WTC11 (cell line): ENCODE measurements at regions not wholly inside any gene's neighbourhood (a gene's known extent, or its start where the extent isn't known, plus 50 kb on each side); places are given as distances from the start of the nearest gene placed in this dataset.

Experiments used
- ATAC-seq: fragments of 200-7000 bp; cut with Tn5 transposase; 2 replicates; pipeline ENCODE4 v1.10.0; 2021; ENCODE audit warnings: mild to moderate bottlenecking, moderate library complexity
- CTCF ChIA-PET: fragments of 300-600 bp; sonication (Branson Sonifier 250); formaldehyde crosslinking; loops from one replicate; lab custom pipeline; 2021; ENCODE audit warnings: antibody characterized with exemption; lab: Charles Lee
- POLR2A ChIA-PET: fragments of 350-600 bp; sonication (Branson Sonifier 250); formaldehyde crosslinking; loops from one replicate; lab custom pipeline; 2021; ENCODE audit warnings: antibody characterized with exemption; lab: Charles Lee
- DNase-seq: peaks from one replicate; pipeline ENCODE4 v3.0.0; 2021; ENCODE audit warnings: low spot score
- H3K27ac Mint-ChIP-seq: 2 replicates; pipeline ENCODE4 v1.8.0; 2021; ENCODE audit warnings: mixed read lengths
- H3K27me3 Mint-ChIP-seq: 2 replicates; pipeline ENCODE4 v1.8.0; 2021; ENCODE audit warnings: low read depth, mild to moderate bottlenecking, moderate library complexity, mixed read lengths
- H3K36me3 Mint-ChIP-seq: 2 replicates; pipeline ENCODE4 v1.8.0; 2021; ENCODE audit warnings: mixed read lengths
- H3K4me1 Mint-ChIP-seq: 2 replicates; pipeline ENCODE4 v1.8.0; 2022; ENCODE audit warnings: mixed read lengths
- H3K4me3 Mint-ChIP-seq: 2 replicates; pipeline ENCODE4 v1.8.0; 2021; ENCODE audit warnings: mild to moderate bottlenecking, moderate library complexity, mixed read lengths
- H3K9me3 Mint-ChIP-seq: 2 replicates; pipeline ENCODE4 v1.8.0; 2021; ENCODE audit warnings: mixed read lengths
- CREB1 ChIP-seq: sonication (generic); formaldehyde crosslinking; IDR thresholded peaks from 2 replicates; pipeline ENCODE4 v1.8.0; 2023; ENCODE audit warnings: mild to moderate bottlenecking, missing genetic modification reagents
- E2F5 ChIP-seq: sonication (generic); formaldehyde crosslinking; IDR thresholded peaks from 2 replicates; pipeline ENCODE4 v1.8.1; 2022; ENCODE audit warnings: mild to moderate bottlenecking, moderate library complexity, missing genetic modification reagents
- ETV6 ChIP-seq: sonication (generic); formaldehyde crosslinking; IDR thresholded peaks from 2 replicates; pipeline ENCODE4 v1.8.1; 2022; ENCODE audit warnings: mild to moderate bottlenecking, missing genetic modification reagents
- FOXK1 ChIP-seq: sonication (generic); formaldehyde crosslinking; IDR thresholded peaks from 2 replicates; pipeline ENCODE4 v1.8.0; 2022; ENCODE audit warnings: mild to moderate bottlenecking, moderate library complexity, missing genetic modification reagents
- GABPB1 ChIP-seq: sonication (generic); formaldehyde crosslinking; IDR thresholded peaks from 2 replicates; pipeline ENCODE4 v1.8.1; 2023; ENCODE audit warnings: mild to moderate bottlenecking, missing genetic modification reagents
- IRF2 ChIP-seq: sonication (generic); formaldehyde crosslinking; IDR thresholded peaks from 2 replicates; pipeline ENCODE4 v1.8.0; 2022; ENCODE audit warnings: low read depth, missing genetic modification reagents, borderline replicate concordance
- JUN ChIP-seq: sonication (generic); formaldehyde crosslinking; IDR thresholded peaks from 2 replicates; pipeline ENCODE4 v1.8.0; 2023; ENCODE audit warnings: mild to moderate bottlenecking, missing genetic modification reagents
- MAX ChIP-seq: sonication (generic); formaldehyde crosslinking; IDR thresholded peaks from 2 replicates; pipeline ENCODE4 v1.8.0; 2022; ENCODE audit warnings: mild to moderate bottlenecking, missing genetic modification reagents
- MXD4 ChIP-seq: fragments of 250-450 bp; sonication (Bioruptor Pico); IDR thresholded peaks from 2 replicates; pipeline ENCODE4 v1.8.0; 2021; ENCODE audit warnings: mild to moderate bottlenecking, moderate library complexity, borderline replicate concordance
- MYBL2 ChIP-seq: sonication (generic); formaldehyde crosslinking; IDR thresholded peaks from 2 replicates; pipeline ENCODE4 v1.8.1; 2023; ENCODE audit warnings: mild to moderate bottlenecking, moderate library complexity, missing genetic modification reagents
- NFE2L1 ChIP-seq: sonication (generic); formaldehyde crosslinking; IDR thresholded peaks from 2 replicates; pipeline ENCODE4 v1.8.1; 2023; ENCODE audit warnings: missing genetic modification reagents
- NR1H2 ChIP-seq: sonication (generic); formaldehyde crosslinking; IDR thresholded peaks from 2 replicates; pipeline ENCODE4 v1.9.0; 2021; ENCODE audit warnings: mild to moderate bottlenecking, moderate library complexity, missing genetic modification reagents
- NR3C1 ChIP-seq: sonication (generic); formaldehyde crosslinking; conservative IDR thresholded peaks from 2 replicates; pipeline ENCODE4 v1.8.1; 2023; ENCODE audit warnings: low read depth, mild to moderate bottlenecking, missing genetic modification reagents
- OVOL2 ChIP-seq: fragments of 250-450 bp; sonication (Bioruptor Pico); IDR thresholded peaks from 2 replicates; pipeline ENCODE4 v1.9.0; 2021; ENCODE audit warnings: mild to moderate bottlenecking, borderline replicate concordance
- PRDM15 ChIP-seq: sonication (generic); formaldehyde crosslinking; IDR thresholded peaks from 2 replicates; pipeline ENCODE4 v1.8.0; 2022; ENCODE audit warnings: missing genetic modification reagents
- PRRX2 ChIP-seq: fragments of 250-450 bp; sonication (Bioruptor Pico); IDR thresholded peaks from 2 replicates; pipeline ENCODE4 v1.8.0; 2021; ENCODE audit warnings: mild to moderate bottlenecking
- TEAD1 ChIP-seq: sonication (generic); formaldehyde crosslinking; IDR thresholded peaks from 2 replicates; pipeline ENCODE4 v1.8.0; 2022; ENCODE audit warnings: mild to moderate bottlenecking, missing genetic modification reagents
- ZMAT4 ChIP-seq: fragments of 250-450 bp; sonication (Bioruptor Pico); IDR thresholded peaks from 2 replicates; pipeline ENCODE4 v1.9.0; 2021; ENCODE audit warnings: mild to moderate bottlenecking
- ZNF219 ChIP-seq: sonication (generic); formaldehyde crosslinking; IDR thresholded peaks from 2 replicates; pipeline ENCODE4 v1.8.0; 2023; ENCODE audit warnings: missing genetic modification reagents, mild to moderate bottlenecking, borderline replicate concordance
- ZNF263 ChIP-seq: sonication (generic); formaldehyde crosslinking; IDR thresholded peaks from 2 replicates; pipeline ENCODE4 v1.8.1; 2022; ENCODE audit warnings: low read depth, mild to moderate bottlenecking, moderate library complexity, missing genetic modification reagents
- ZNF317 ChIP-seq: sonication (generic); formaldehyde crosslinking; IDR thresholded peaks from 2 replicates; pipeline ENCODE4 v1.8.1; 2023; ENCODE audit warnings: low read depth, mild to moderate bottlenecking, moderate library complexity, missing genetic modification reagents, borderline replicate concordance
- ZNF396 ChIP-seq: fragments of 250-450 bp; sonication (Bioruptor Pico); IDR thresholded peaks from 2 replicates; pipeline ENCODE4 v1.8.0; 2021; ENCODE audit warnings: mild to moderate bottlenecking, moderate library complexity, borderline replicate concordance
- ZNF416 ChIP-seq: fragments of 250-450 bp; sonication (Bioruptor Pico); IDR thresholded peaks from 2 replicates; pipeline ENCODE4 v1.9.0; 2021; ENCODE audit warnings: mild to moderate bottlenecking, inconsistent platforms
- TF ChIP-seq, protein P1 (sequence below): sonication (generic); formaldehyde crosslinking; IDR thresholded peaks from 2 replicates; pipeline ENCODE4 v1.8.1; 2022; ENCODE audit warnings: mild to moderate bottlenecking, missing genetic modification reagents, moderate library complexity, borderline replicate concordance
- TF ChIP-seq, protein P2 (sequence below): sonication (generic); formaldehyde crosslinking; conservative IDR thresholded peaks from 2 replicates; pipeline ENCODE4 v1.8.1; 2022; ENCODE audit warnings: mild to moderate bottlenecking, missing genetic modification reagents

DNA sequence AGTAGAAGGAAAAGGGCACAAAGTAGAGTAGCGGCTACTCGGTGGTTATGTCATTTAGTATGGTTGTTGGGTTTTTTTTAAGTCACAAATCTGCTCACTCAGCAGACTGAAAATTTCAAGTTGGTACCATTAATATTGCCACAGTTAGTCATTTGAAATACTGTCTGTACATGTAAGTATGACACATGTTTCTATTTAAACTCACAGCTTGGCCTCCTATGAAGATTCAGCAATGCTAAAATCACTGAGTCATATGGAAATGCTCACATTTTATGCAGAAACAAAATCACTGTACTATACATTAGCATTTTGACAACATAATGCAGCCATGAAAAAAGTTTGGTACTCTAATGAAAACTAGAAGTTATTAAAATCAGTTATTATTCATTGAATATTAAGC lies 571.9 kb downstream of the TAFA4 start (continued):
- TF ChIP-seq CREB1 (CRISPR knock-in tag) (no peak), ZNF317 (CRISPR knock-in tag) (no peak), ETV6 (CRISPR knock-in tag) (no peak), MYBL2 (CRISPR knock-in tag) (no peak), MXD4 (CRISPR knock-in tag) (no peak)
- TF ChIP-seq, all 79 proteins: peak for 0

DNA sequence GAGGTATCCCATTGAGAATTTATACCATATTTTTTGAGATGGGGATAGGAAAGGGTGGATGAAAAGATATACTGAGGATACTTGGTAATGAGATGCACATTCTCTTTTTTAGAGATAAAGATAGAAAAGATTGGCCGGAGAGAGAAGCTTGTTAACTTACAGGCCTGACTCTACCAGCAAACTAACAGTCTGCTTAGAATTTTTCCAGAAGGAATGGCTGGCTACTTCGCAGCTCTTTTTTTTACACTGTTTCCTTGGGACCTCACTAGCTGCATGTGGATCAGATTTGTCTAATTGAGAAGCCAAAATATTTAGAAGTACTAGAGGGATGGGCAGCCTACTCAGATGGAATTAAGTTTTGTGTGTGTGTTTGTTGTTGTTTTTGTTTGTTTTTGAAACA lies 586.6 kb downstream of the TAFA4 start:
- ATAC-seq (no peak), DNase-seq (no peak)
- ChIA-PET POLR2A (interaction anchor here (0.5 kb wide), 1 partner anchor 17 kb away, joined by 3 read pairs; no protein-coding TSS in a partner anchor), CTCF (no interaction called here)
- Mint-ChIP-seq H3K9me3 (no peaks in the 10 kb centered on the region), H3K27ac (no peak overlapping the region), H3K27me3 (no peaks in the 10 kb centered on the region), H3K4me3 (no peak overlapping the region), H3K4me1 (peaks cover 8% of the 10 kb centered on the region), H3K36me3 (no peaks in the 10 kb centered on the region)
- TF ChIP-seq, protein P1, sequence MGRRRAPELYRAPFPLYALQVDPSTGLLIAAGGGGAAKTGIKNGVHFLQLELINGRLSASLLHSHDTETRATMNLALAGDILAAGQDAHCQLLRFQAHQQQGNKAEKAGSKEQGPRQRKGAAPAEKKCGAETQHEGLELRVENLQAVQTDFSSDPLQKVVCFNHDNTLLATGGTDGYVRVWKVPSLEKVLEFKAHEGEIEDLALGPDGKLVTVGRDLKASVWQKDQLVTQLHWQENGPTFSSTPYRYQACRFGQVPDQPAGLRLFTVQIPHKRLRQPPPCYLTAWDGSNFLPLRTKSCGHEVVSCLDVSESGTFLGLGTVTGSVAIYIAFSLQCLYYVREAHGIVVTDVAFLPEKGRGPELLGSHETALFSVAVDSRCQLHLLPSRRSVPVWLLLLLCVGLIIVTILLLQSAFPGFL (CRISPR knock-in tag), result no peak
- TF ChIP-seq JUN (CRISPR knock-in tag) (no peak), ZMAT4 (no peak), TEAD1 (CRISPR knock-in tag) (no peak)

DNA sequence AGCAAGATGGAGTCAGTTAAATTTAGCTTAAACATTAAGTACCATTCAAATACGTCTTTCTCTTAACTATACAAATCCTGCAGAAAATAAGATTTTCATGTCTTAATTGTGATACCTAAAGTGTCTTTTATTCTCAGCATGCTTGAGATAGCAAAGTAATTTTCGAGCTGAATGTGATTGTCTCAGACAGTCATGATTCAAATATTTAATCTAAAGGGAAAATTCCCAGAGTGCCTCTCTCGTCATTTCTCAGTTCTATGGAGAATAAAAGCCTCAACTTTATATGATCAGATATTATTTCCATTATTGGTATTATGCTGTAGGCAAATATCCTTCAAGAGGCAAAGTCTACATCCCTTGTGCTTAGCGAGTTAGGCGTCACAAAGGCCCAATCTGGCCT lies 589.9 kb downstream of the TAFA4 start:
- Mint-ChIP-seq H3K9me3 (no peaks in the 10 kb centered on the region), H3K27me3 (no peaks in the 10 kb centered on the region), H3K4me1 (no peaks in the 10 kb centered on the region), H3K27ac (no peak overlapping the region), H3K4me3 (no peak overlapping the region), H3K36me3 (no peaks in the 10 kb centered on the region)
- ChIA-PET CTCF (no interaction called here), POLR2A (no interaction called here)
- ATAC-seq (no peak), DNase-seq (no peak)
- TF ChIP-seq NR1H2 (CRISPR knock-in tag) (no peak), ETV6 (CRISPR knock-in tag) (no peak), MAX (CRISPR knock-in tag) (no peak), ZNF396 (CRISPR knock-in tag) (no peak), PRDM15 (CRISPR knock-in tag) (no peak)

- POLR2A ChIA-PET, result no interaction called here
- Mint-ChIP-seq H3K27ac (no peak overlapping the region), H3K36me3 (no peaks in the 10 kb centered on the region), H3K27me3 (no peaks in the 10 kb centered on the region), H3K9me3 (peaks cover 5% of the 10 kb centered on the region; the same call in 1 of the 2 replicates), H3K4me1 (no peaks in the 10 kb centered on the region), H3K4me3 (no peak overlapping the region)
- ATAC-seq, result no peak
- CTCF ChIA-PET, result no interaction called here
- no peak for DNase-seq
- TF ChIP-seq ZMAT4, result no peak
- no peak for TF ChIP-seq E2F5 (CRISPR knock-in tag)
- TF ChIP-seq, protein P2, sequence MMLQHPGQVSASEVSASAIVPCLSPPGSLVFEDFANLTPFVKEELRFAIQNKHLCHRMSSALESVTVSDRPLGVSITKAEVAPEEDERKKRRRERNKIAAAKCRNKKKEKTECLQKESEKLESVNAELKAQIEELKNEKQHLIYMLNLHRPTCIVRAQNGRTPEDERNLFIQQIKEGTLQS (CRISPR knock-in tag), result no peak
- TF ChIP-seq FOXK1, result no peak
- no peak for TF ChIP-seq PRRX2 (CRISPR knock-in tag)
- TF ChIP-seq JUN (CRISPR knock-in tag), result no peak
- TF ChIP-seq GABPB1 (CRISPR knock-in tag), result no peak
- TF ChIP-seq IRF2 (CRISPR knock-in tag), result no peak
- TF ChIP-seq NFE2L1 (CRISPR knock-in tag), result no peak
- no peak for TF ChIP-seq ZNF263 (CRISPR knock-in tag)
- TF ChIP-seq ZNF416 (CRISPR knock-in tag), result no peak
- TF ChIP-seq NR3C1 (CRISPR knock-in tag), result no peak
- no peak for TF ChIP-seq OVOL2 (CRISPR knock-in tag)
- TF ChIP-seq ZNF219 (CRISPR knock-in tag), result no peak
Measured at GRCh38 chr3:68336042-68336441, 596.3 kb downstream of the TAFA4 start.
